ENCODE measurements at regions not wholly inside any gene's neighbourhood (a gene's known extent, or its start where the extent isn't known, plus 50 kb on each side); places are given as distances from the start of the nearest gene placed in this dataset.
"Not testable (repeated sequence)": the region's sequence is repeated elsewhere in the genome, so short reads cannot be mapped to it uniquely, and the experiment has no call there.

- peaks cover 57 to 68% of the 10 kb centered on the region in 2 experiments for H3K9me3 Mint-ChIP-seq
Measured at GRCh38 chrX:146049568-146049967, 231.9 kb downstream of the SLITRK2 start.

More at GRCh38 chrX:146049568-146049967, 231.9 kb downstream of the SLITRK2 start:
- H3K27ac Mint-ChIP-seq; H2AFZ ChIP-seq (ENCODE audit: low read length); H3K9ac ChIP-seq (ENCODE audit: extremely low read depth, insufficient read length, low read length); H3K18ac ChIP-seq (ENCODE audit: insufficient read length, low read depth, low read length); H3K4me3 Mint-ChIP-seq; H4K91ac ChIP-seq (ENCODE audit: insufficient read length, low read depth, low read length); H3K36me3 Mint-ChIP-seq (ENCODE audit: insufficient read depth in 1 of 3, low read depth in 3 of 3); H2BK20ac ChIP-seq (ENCODE audit: low read depth, low read length, poor library complexity, severe bottlenecking); H3K79me1 ChIP-seq (ENCODE audit: insufficient read depth, low read depth, low read length, poor library complexity, severe bottlenecking); H3K14ac ChIP-seq (ENCODE audit: insufficient read depth, low read length); H2BK15ac ChIP-seq (ENCODE audit: low read depth, low read length); H4K20me1 ChIP-seq (ENCODE audit: control insufficient read depth, insufficient read depth, insufficient read length); H2AK5ac ChIP-seq (ENCODE audit: insufficient read length, low read length); H3T11ph ChIP-seq (ENCODE audit: low read length); H2BK120ac ChIP-seq (ENCODE audit: low read depth, low read length, poor library complexity, severe bottlenecking); H4K8ac ChIP-seq (replicated peaks; ENCODE audit: insufficient read length, low read depth, low read length); H2BK5ac ChIP-seq (ENCODE audit: insufficient read length, low read length); H3K27me3 Mint-ChIP-seq (ENCODE audit: low read depth); H3K4me1 ChIP-seq (ENCODE audit: insufficient read depth, low read length); H4K5ac ChIP-seq (ENCODE audit: insufficient read length, low read depth, low read length); H3K4me1 Mint-ChIP-seq; H3K79me2 ChIP-seq (ENCODE audit: insufficient read depth, low read length); H3K27ac ChIP-seq (ENCODE audit: insufficient read length, low read depth, low read length); H2BK12ac ChIP-seq (ENCODE audit: insufficient read length, low read depth, low read length); H3K23ac ChIP-seq (ENCODE audit: insufficient read length, low read depth, low read length); H3K4me2 ChIP-seq (ENCODE audit: insufficient read depth, insufficient read length, low read length); H3K27me3 ChIP-seq (ENCODE audit: insufficient read depth, low read length); H3K4ac ChIP-seq (ENCODE audit: low read depth, low read length); DNase-seq; H3K56ac ChIP-seq (ENCODE audit: insufficient read length, low read depth, low read length); H3K23me2 ChIP-seq (ENCODE audit: insufficient read length, low read depth, low read length, poor library complexity, severe bottlenecking): not testable (repeated sequence)
- no CpG with 5 or more reads among the region's 12 CpGs for WGBS (ENCODE audit: extremely low coverage, insufficient read length, low lambda C conversion rate)
- peaks cover 34% of the 10 kb centered on the region for H3K9me3 ChIP-seq (ENCODE audit: control insufficient read depth, low read depth, low read length)

Data from H9 (cell line).